SK-N-SH (cell line): ENCODE measurements at regions not wholly inside any gene's neighbourhood (a gene's known extent, or its start where the extent isn't known, plus 50 kb on each side); places are given as distances from the start of the nearest gene placed in this dataset.

ENCODE experiments used
- CTCF ChIA-PET: fragments of 300-600, 350-600 bp; formaldehyde crosslinking; extraction: SDS; loops from one replicate; lab custom pipeline; 2021; lab: Yijun Ruan, JAX
- POLR2A ChIA-PET: fragments of 350-600 bp; sonication (Branson Sonifier 250); formaldehyde crosslinking; extraction: SDS; loops from one replicate; lab custom pipeline; 2020; ENCODE audit warnings: antibody characterized with exemption, inconsistent platforms; lab: Yijun Ruan, JAX
- DNase-seq: peaks from one replicate; pipeline ENCODE4 v3.0.0; 2012
- H2AFZ ChIP-seq: fragments of 200-600 bp; sonication (generic); 2 replicates; pipeline ENCODE4 v1.8.1; 2016; ENCODE audit warnings: antibody characterized with exemption, mild to moderate bottlenecking, low read depth
- H3F3A ChIP-seq: fragments of 200-600 bp; sonication (generic); replicated peaks from 2 replicates; pipeline ENCODE3; 2016; ENCODE audit warnings: antibody characterized with exemption, mild to moderate bottlenecking; ENCODE audit not compliant: insufficient read depth
- H3K27ac ChIP-seq, 2 experiments: fragments of 200-500 bp in 1 of 2; fragments of 200-600 bp in 1 of 2; sonication (Bioruptor generic) in 1 of 2; sonication (generic), shearing (Covaris generic) in 1 of 2; 2 replicates each; pipeline versions ENCODE4 v1.5.1 to v1.6.1; 2014 to 2016; ENCODE audit warnings: low read depth in 2 of 2, inconsistent platforms in 1 of 2, low read length in 1 of 2, mild to moderate bottlenecking in 1 of 2, mixed read lengths in 1 of 2
- H3K27me3 ChIP-seq: fragments of 200-600 bp; sonication (generic), shearing (Covaris generic); 2 replicates; pipeline ENCODE4 v1.6.1; 2016; ENCODE audit warnings: mixed run types; ENCODE audit not compliant: insufficient read depth
- H3K36me3 ChIP-seq, 2 experiments: fragments of 200-500 bp in 1 of 2; fragments of 200-600 bp in 1 of 2; sonication (Bioruptor generic) in 1 of 2; sonication (generic) in 1 of 2; replicated peaks in 1 of 2; 2 replicates each; pipeline versions ENCODE3 to v1.5.1; 2014 to 2016; ENCODE audit warnings: low read length in 1 of 2, mild to moderate bottlenecking in 1 of 2; ENCODE audit not compliant: insufficient read depth in 2 of 2, control insufficient read depth in 1 of 2
- H3K4me1 ChIP-seq, 2 experiments: fragments of 200-500 bp in 1 of 2; fragments of 200-600 bp in 1 of 2; sonication (Bioruptor generic) in 1 of 2; sonication (generic), shearing (Covaris generic) in 1 of 2; 2 replicates each; pipeline versions ENCODE4 v1.5.1 to v1.6.1; 2014 to 2016; ENCODE audit warnings: low read depth in 1 of 2, low read length in 1 of 2, mixed run types in 1 of 2; ENCODE audit not compliant: insufficient read depth in 2 of 2, control insufficient read depth in 1 of 2
- H3K4me2 ChIP-seq: fragments of 200-600 bp; sonication (generic), shearing (Covaris generic); 2 replicates; pipeline ENCODE4 v1.6.1; 2017; ENCODE audit warnings: mixed run types
- H3K4me3 ChIP-seq, 2 experiments: fragments of 200-500 bp in 1 of 2; fragments of 200-600 bp in 1 of 2; sonication (Bioruptor generic) in 1 of 2; sonication (generic), shearing (Covaris generic) in 1 of 2; 2 replicates each; pipeline versions ENCODE4 v1.5.1 to v1.8.1; 2014 to 2016; ENCODE audit warnings: low read depth in 2 of 2, inconsistent platforms in 1 of 2, low read length in 1 of 2, mild to moderate bottlenecking in 1 of 2, mixed read lengths in 1 of 2, moderate library complexity in 1 of 2
- H3K79me2 ChIP-seq: fragments of 200-600 bp; sonication (generic); 2 replicates; pipeline ENCODE4 v1.8.1; 2017; ENCODE audit warnings: mild to moderate bottlenecking; ENCODE audit not compliant: insufficient read depth
- H3K9ac ChIP-seq: fragments of 200-600 bp; sonication (generic); 2 replicates; pipeline ENCODE4 v1.6.1; 2017; ENCODE audit warnings: mixed run types
- H3K9me2 ChIP-seq: fragments of 200-600 bp; sonication (generic); 2 replicates; pipeline ENCODE4 v1.6.1; 2017; ENCODE audit warnings: mixed run types
- H3K9me3 ChIP-seq: fragments of 200-600 bp; sonication (generic); 2 replicates; pipeline ENCODE4 v1.6.1; 2017; ENCODE audit warnings: mixed run types, mild to moderate bottlenecking, moderate library complexity
- H4K20me1 ChIP-seq: fragments of 200-600 bp; sonication (generic); 2 replicates; pipeline ENCODE4 v1.6.1; 2017; ENCODE audit warnings: mild to moderate bottlenecking, mixed run types; ENCODE audit not compliant: insufficient read depth
- CHD2 ChIP-seq: fragments of 150-350 bp; IDR thresholded peaks from 2 replicates; pipeline ENCODE4 v1.6.1; 2018; ENCODE audit warnings: low read length; ENCODE audit not compliant: partially characterized antibody
- ELF1 ChIP-seq: IDR thresholded peaks from 2 replicates; pipeline ENCODE4 v1.4.0; 2012
- FOSL2 ChIP-seq: IDR thresholded peaks from 2 replicates; pipeline ENCODE4 v1.4.0; 2012; ENCODE audit warnings: low read depth, mild to moderate bottlenecking, moderate library complexity, borderline replicate concordance
- FOXJ3 ChIP-seq: sonication (generic); formaldehyde crosslinking; IDR thresholded peaks from 2 replicates; pipeline ENCODE4 v1.5.1; 2020; ENCODE audit warnings: mild to moderate bottlenecking, missing genetic modification reagents
- GABPA ChIP-seq: IDR thresholded peaks from 2 replicates; pipeline ENCODE4 v1.4.0; 2012; ENCODE audit warnings: low read depth, mild to moderate bottlenecking
- GATA2 ChIP-seq: sonication (generic); formaldehyde crosslinking; IDR thresholded peaks from 2 replicates; pipeline ENCODE4 v1.5.0; 2020; ENCODE audit warnings: mild to moderate bottlenecking, missing genetic modification reagents
- NRF1 ChIP-seq: IDR thresholded peaks from 2 replicates; pipeline ENCODE4 v1.6.1; 2012; ENCODE audit warnings: low read depth, mild to moderate bottlenecking, low read length
- RAD21 ChIP-seq: IDR thresholded peaks from 2 replicates; pipeline ENCODE4 v1.6.1; 2012; ENCODE audit warnings: mild to moderate bottlenecking, low read length
- RCOR1 ChIP-seq: fragments of 150-350 bp; IDR thresholded peaks from 2 replicates; pipeline ENCODE4 v1.6.1; 2017; ENCODE audit warnings: antibody characterized with exemption, low read length
- SMC3 ChIP-seq: IDR thresholded peaks from 2 replicates; pipeline ENCODE4 v1.6.1; 2012; ENCODE audit warnings: low read depth, low read length, improper control_type of control experiment
- USF1 ChIP-seq: IDR thresholded peaks from 2 replicates; pipeline ENCODE4 v1.4.0; 2012; ENCODE audit warnings: low read depth, borderline replicate concordance
- WGBS: methylation state at CpG from one replicate; pipeline ENCODE4 v1.1.6; 2017; ENCODE audit warnings: low lambda C conversion rate; 5-methylcytosine and 5-hydroxymethylcytosine counted together
- TF ChIP-seq, protein P1 (sequence below): fragments of 150-350 bp; IDR thresholded peaks from 2 replicates; pipeline ENCODE4 v1.6.1; 2016; ENCODE audit warnings: mild to moderate bottlenecking, low read depth, low read length
- TF ChIP-seq, protein P2 (sequence below): IDR thresholded peaks from 2 replicates; pipeline ENCODE4 v1.4.0; 2012; ENCODE audit warnings: low read depth, borderline replicate concordance
- TF ChIP-seq, protein P3 (sequence below): fragments of 150-350 bp; IDR thresholded peaks from 2 replicates; pipeline ENCODE4 v1.6.1; 2017; ENCODE audit warnings: antibody characterized with exemption, low read length, low read depth, borderline replicate concordance
- TF ChIP-seq, protein P4 (sequence below): IDR thresholded peaks from 2 replicates; pipeline ENCODE4; 2012

DNA sequence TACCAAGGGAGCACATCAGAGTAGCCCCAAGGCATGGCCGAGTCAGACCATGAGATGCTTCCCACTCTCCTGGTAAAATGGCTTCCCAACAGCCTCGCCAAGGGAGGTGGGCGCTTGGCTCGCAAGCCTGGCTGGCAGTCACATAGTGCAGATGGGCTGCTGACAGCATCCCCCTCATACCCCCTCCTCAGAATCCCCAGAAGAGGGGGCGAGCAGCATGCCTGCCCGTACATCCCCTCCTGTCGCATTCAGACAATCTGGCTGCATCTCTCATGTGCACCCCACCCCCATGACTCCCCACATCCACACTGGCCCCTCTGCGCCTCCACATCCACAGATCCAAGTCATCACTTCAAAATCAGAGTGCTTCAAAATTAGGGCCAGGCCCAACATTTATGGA lies 54.0 kb upstream of the CES5A start:
- H3K79me2 ChIP-seq: no peaks in the 10 kb centered on the region
- no peak overlapping the region for H3K27ac ChIP-seq
- no peaks in the 10 kb centered on the region for H3K4me1 ChIP-seq
- no peak for DNase-seq
- H4K20me1 ChIP-seq: no peaks in the 10 kb centered on the region
- H3F3A ChIP-seq: no peaks in the 10 kb centered on the region
- H3K4me2 ChIP-seq: no peak overlapping the region
- H3K36me3 ChIP-seq: no peaks in the 10 kb centered on the region
- 36% methylated on average over 6 of the region's 8 CpGs for WGBS
- H3K9me3 ChIP-seq: no peaks in the 10 kb centered on the region
- POLR2A ChIA-PET: no interaction called here
- no peaks in the 10 kb centered on the region for H3K9me2 ChIP-seq
- no peak for TF ChIP-seq NRF1
- no peak for TF ChIP-seq USF1
- TF ChIP-seq, protein P1, sequence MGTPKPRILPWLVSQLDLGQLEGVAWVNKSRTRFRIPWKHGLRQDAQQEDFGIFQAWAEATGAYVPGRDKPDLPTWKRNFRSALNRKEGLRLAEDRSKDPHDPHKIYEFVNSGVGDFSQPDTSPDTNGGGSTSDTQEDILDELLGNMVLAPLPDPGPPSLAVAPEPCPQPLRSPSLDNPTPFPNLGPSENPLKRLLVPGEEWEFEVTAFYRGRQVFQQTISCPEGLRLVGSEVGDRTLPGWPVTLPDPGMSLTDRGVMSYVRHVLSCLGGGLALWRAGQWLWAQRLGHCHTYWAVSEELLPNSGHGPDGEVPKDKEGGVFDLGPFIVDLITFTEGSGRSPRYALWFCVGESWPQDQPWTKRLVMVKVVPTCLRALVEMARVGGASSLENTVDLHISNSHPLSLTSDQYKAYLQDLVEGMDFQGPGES: no peak
- no peak overlapping the region for H3K4me3 ChIP-seq
- no peak overlapping the region for H3K9ac ChIP-seq
- H3K27me3 ChIP-seq: no peaks in the 10 kb centered on the region
- no peak overlapping the region for H2AFZ ChIP-seq
- CTCF ChIA-PET: no interaction called here

DNA sequence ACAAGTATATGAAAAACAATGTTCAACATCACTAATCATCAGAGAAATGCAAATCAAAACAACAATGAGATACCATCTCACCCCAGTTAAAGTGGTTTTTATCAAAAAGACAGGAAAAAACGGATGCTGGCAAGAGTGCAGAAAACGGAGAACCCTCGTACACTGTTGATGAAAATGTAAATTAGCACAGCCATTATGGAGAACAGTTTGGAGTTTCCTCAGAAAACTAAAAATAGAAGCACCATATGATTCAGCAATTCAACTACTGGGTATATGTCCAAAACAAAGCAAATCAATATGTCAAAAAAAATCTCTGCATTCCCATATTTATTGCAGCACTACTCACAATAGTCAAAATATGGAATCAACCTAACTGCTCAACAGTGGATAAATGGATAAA lies 50.1 kb upstream of the CES5A start:
- no peaks in the 10 kb centered on the region for H3K9me3 ChIP-seq
- H3K36me3 ChIP-seq: no peaks in the 10 kb centered on the region
- DNase-seq: no peak
- H3K27ac ChIP-seq: no peak overlapping the region
- TF ChIP-seq RAD21 (no peak), FOSL2 (no peak), GABPA (no peak), FOXJ3 (CRISPR knock-in tag) (no peak), RCOR1 (no peak), CHD2 (no peak), GATA2 (no peak), SMC3 (no peak), ELF1 (no peak)
- TF ChIP-seq, protein P2, sequence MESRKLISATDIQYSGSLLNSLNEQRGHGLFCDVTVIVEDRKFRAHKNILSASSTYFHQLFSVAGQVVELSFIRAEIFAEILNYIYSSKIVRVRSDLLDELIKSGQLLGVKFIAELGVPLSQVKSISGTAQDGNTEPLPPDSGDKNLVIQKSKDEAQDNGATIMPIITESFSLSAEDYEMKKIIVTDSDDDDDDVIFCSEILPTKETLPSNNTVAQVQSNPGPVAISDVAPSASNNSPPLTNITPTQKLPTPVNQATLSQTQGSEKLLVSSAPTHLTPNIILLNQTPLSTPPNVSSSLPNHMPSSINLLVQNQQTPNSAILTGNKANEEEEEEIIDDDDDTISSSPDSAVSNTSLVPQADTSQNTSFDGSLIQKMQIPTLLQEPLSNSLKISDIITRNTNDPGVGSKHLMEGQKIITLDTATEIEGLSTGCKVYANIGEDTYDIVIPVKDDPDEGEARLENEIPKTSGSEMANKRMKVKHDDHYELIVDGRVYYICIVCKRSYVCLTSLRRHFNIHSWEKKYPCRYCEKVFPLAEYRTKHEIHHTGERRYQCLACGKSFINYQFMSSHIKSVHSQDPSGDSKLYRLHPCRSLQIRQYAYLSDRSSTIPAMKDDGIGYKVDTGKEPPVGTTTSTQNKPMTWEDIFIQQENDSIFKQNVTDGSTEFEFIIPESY: no peak
- TF ChIP-seq, protein P3, sequence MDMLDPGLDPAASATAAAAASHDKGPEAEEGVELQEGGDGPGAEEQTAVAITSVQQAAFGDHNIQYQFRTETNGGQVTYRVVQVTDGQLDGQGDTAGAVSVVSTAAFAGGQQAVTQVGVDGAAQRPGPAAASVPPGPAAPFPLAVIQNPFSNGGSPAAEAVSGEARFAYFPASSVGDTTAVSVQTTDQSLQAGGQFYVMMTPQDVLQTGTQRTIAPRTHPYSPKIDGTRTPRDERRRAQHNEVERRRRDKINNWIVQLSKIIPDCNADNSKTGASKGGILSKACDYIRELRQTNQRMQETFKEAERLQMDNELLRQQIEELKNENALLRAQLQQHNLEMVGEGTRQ: no peak
- TF ChIP-seq, protein P4, sequence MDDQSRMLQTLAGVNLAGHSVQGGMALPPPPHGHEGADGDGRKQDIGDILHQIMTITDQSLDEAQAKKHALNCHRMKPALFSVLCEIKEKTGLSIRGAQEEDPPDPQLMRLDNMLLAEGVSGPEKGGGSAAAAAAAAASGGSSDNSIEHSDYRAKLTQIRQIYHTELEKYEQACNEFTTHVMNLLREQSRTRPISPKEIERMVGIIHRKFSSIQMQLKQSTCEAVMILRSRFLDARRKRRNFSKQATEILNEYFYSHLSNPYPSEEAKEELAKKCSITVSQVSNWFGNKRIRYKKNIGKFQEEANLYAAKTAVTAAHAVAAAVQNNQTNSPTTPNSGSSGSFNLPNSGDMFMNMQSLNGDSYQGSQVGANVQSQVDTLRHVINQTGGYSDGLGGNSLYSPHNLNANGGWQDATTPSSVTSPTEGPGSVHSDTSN: no peak
- TF ChIP-seq, protein P1: no peak
- 6% methylated on average over 3 of the region's 3 CpGs for WGBS
- H3K4me3 ChIP-seq: no peak overlapping the region
- H3K9me2 ChIP-seq: no peaks in the 10 kb centered on the region
- POLR2A ChIA-PET: no interaction called here
- H2AFZ ChIP-seq: no peak overlapping the region
- no peaks in the 10 kb centered on the region for H4K20me1 ChIP-seq
- H3K79me2 ChIP-seq: no peaks in the 10 kb centered on the region
- H3K9ac ChIP-seq: no peak overlapping the region
- H3K4me1 ChIP-seq: no peaks in the 10 kb centered on the region
- CTCF ChIA-PET: no interaction called here
- H3K27me3 ChIP-seq: no peaks in the 10 kb centered on the region
- H3F3A ChIP-seq: no peaks in the 10 kb centered on the region
- no peak overlapping the region for H3K4me2 ChIP-seq
